Vagina (tissue), 2 donors: ENCODE measurements at regions not wholly inside any gene's neighbourhood (a gene's known extent, or its start where the extent isn't known, plus 50 kb on each side); places are given as distances from the start of the nearest gene placed in this dataset.

Source experiments
- DNase-seq, 2 donors: peaks; one replicate each; pipeline ENCODE4 v3.0.0-alpha.2; 2017; ENCODE audit errors: extremely low spot score in 2 of 2
- H3K27ac ChIP-seq: fragments of 200-600 bp; sonication (generic); one replicate; pipeline ENCODE4 v1.5.1; 2019
- H3K27me3 ChIP-seq: fragments of 200-600 bp; sonication (generic); one replicate; pipeline ENCODE4 v1.5.1; 2019
- H3K36me3 ChIP-seq, 2 donors: fragments of 200-600 bp; sonication (generic); one replicate each; pipeline ENCODE4 v1.5.1; 2017 to 2019
- H3K4me1 ChIP-seq: fragments of 200-600 bp; sonication (generic); one replicate; pipeline ENCODE4 v1.5.1; 2019
- H3K4me3 ChIP-seq, 2 donors: fragments of 200-600 bp; sonication (generic); 1 replicate in 1 of 2; 2 replicates in 1 of 2; pipeline ENCODE4 v1.5.1; 2016 to 2019
- H3K9me3 ChIP-seq: fragments of 200-600 bp; sonication (generic); one replicate; pipeline ENCODE4 v1.5.1; 2019
- POLR2A ChIP-seq, 2 donors: fragments of 450-650 bp; IDR thresholded peaks; one replicate each; pipeline ENCODE4 v1.6.1; 2017; ENCODE audit warnings: antibody characterized with exemption in 2 of 2, mild to moderate bottlenecking in 2 of 2, moderate library complexity in 2 of 2
- POLR2AphosphoS5 ChIP-seq, 2 donors: sonication (generic); formaldehyde crosslinking; IDR thresholded peaks; one replicate each; pipeline ENCODE4 v1.9.0; 2017; ENCODE audit warnings: antibody characterized with exemption in 2 of 2, mild to moderate bottlenecking in 2 of 2, low read depth in 1 of 2; ENCODE audit not compliant: insufficient read depth in 1 of 2
- intact Hi-C: fragments of 100-400 bp; cut with DNase I; formaldehyde crosslinking; loops from one replicate; pipeline ENCODE4 v1.15.1; 2023
- TF ChIP-seq, protein P1 (sequence below), 3 experiments: fragments of 450-650 bp in 2 of 3; fragments of 200-600 bp in 1 of 3; sonication (generic) in 1 of 3; IDR thresholded peaks; one replicate each; pipeline ENCODE4 v1.5.1; 2017 to 2019; ENCODE audit warnings: antibody characterized with exemption in 3 of 3, mild to moderate bottlenecking in 2 of 3, moderate library complexity in 2 of 3

GRCh38 chr20:51249215-51249614, 226.3 kb upstream of the KCNG1 start:
- intact Hi-C loops: no loop called here
- no peak for DNase-seq
- TF ChIP-seq, protein P1, sequence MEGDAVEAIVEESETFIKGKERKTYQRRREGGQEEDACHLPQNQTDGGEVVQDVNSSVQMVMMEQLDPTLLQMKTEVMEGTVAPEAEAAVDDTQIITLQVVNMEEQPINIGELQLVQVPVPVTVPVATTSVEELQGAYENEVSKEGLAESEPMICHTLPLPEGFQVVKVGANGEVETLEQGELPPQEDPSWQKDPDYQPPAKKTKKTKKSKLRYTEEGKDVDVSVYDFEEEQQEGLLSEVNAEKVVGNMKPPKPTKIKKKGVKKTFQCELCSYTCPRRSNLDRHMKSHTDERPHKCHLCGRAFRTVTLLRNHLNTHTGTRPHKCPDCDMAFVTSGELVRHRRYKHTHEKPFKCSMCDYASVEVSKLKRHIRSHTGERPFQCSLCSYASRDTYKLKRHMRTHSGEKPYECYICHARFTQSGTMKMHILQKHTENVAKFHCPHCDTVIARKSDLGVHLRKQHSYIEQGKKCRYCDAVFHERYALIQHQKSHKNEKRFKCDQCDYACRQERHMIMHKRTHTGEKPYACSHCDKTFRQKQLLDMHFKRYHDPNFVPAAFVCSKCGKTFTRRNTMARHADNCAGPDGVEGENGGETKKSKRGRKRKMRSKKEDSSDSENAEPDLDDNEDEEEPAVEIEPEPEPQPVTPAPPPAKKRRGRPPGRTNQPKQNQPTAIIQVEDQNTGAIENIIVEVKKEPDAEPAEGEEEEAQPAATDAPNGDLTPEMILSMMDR (IDR thresholded peaks at IDR 0.05): no peak
- TF ChIP-seq POLR2AphosphoS5 (IDR thresholded peaks at IDR 0.05; ENCODE audit: insufficient read depth in 1 of 2, low read depth in 1 of 2): no peak
- TF ChIP-seq POLR2A (IDR thresholded peaks at IDR 0.05): no peak
- Histone ChIP-seq H3K4me1 (no peaks in the 10 kb centered on the region), H3K9me3 (no peaks in the 10 kb centered on the region), H3K27me3 (no peaks in the 10 kb centered on the region), H3K27ac (no peak overlapping the region), H3K4me3 (no peak overlapping the region), H3K36me3 (no peaks in the 10 kb centered on the region)

DNA sequence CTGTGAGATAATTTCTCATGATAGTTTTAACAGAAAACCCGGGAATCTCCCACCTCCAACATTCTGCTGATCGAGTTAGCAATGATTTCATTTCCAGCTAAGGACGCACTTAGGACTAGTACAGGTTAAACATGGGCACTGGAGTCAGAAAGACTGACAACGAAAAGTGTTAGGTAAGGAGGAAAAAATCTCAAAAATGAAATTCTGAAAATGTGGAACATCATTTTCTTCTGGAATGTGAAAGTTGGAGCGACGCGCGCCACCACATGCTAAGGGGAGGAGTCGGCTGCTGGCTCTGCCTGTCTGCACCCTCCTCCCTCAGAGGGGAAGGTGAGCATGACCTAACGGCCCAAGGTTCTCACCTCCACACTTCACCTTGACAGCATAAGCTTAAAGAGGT, 221.6 kb upstream of the KCNG1 start:
- Histone ChIP-seq H3K27ac (no peak overlapping the region), H3K27me3 (no peaks in the 10 kb centered on the region), H3K9me3 (no peaks in the 10 kb centered on the region), H3K4me1 (no peaks in the 10 kb centered on the region), H3K36me3 (no peaks in the 10 kb centered on the region), H3K4me3 (no peak overlapping the region)
- no peak for DNase-seq
- TF ChIP-seq, protein P1 (IDR thresholded peaks at IDR 0.05): no peak
- TF ChIP-seq POLR2A (IDR thresholded peaks at IDR 0.05): no peak
- no peak for TF ChIP-seq POLR2AphosphoS5 (IDR thresholded peaks at IDR 0.05; ENCODE audit: insufficient read depth in 1 of 2, low read depth in 1 of 2)
- intact Hi-C loops: no loop called here

GRCh38 chr20:51238675-51239305, 215.9 kb upstream of the KCNG1 start:
- Histone ChIP-seq H3K4me3 (no peak overlapping the region), H3K27ac (no peak overlapping the region), H3K27me3 (no peaks in the 10 kb centered on the region), H3K4me1 (no peaks in the 10 kb centered on the region), H3K36me3 (no peaks in the 10 kb centered on the region), H3K9me3 (no peaks in the 10 kb centered on the region)
- DNase-seq: no peak
- TF ChIP-seq, protein P1 (IDR thresholded peaks at IDR 0.05): no peak
- intact Hi-C loops: no loop called here

DNA sequence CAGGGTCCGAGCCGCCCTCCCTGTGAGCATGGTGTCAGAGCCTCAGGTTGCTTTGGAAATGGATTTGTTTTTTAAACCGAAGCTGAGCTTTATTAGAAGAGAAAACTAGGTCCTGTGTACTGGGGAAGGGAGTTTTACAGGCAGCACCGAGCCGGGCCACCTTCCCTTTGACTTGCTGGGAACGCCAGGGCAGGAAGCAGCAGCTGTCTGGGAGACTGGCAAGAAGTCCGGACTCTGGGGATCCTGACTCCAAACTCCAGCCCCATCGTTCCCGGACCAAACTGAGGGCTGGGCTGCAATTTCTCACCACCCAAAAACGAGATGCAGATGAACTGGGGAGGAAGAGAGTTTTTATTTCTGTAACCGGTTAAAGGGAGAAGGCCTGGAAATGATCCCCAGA, 214.9 kb upstream of the KCNG1 start:
- H3K36me3 ChIP-seq: no peaks in the 10 kb centered on the region
- H3K27me3 ChIP-seq: no peaks in the 10 kb centered on the region
- H3K4me3 ChIP-seq: no peak overlapping the region
- DNase-seq: no peak
- intact Hi-C loops: no loop called here
- H3K9me3 ChIP-seq: no peaks in the 10 kb centered on the region
- H3K27ac ChIP-seq: no peak overlapping the region
- no peaks in the 10 kb centered on the region for H3K4me1 ChIP-seq
- TF ChIP-seq POLR2A (IDR thresholded peaks at IDR 0.05) (no peak), POLR2AphosphoS5 (IDR thresholded peaks at IDR 0.05; ENCODE audit: insufficient read depth in 1 of 2, low read depth in 1 of 2) (no peak)
- TF ChIP-seq, protein P1 (IDR thresholded peaks at IDR 0.05): no peak

- H3K27ac ChIP-seq: no peak overlapping the region
- no peaks in the 10 kb centered on the region for H3K36me3 ChIP-seq
- no peak overlapping the region for H3K4me3 ChIP-seq
- H3K9me3 ChIP-seq: no peaks in the 10 kb centered on the region
- TF ChIP-seq POLR2AphosphoS5 (IDR thresholded peaks at IDR 0.05; ENCODE audit: insufficient read depth in 1 of 2, low read depth in 1 of 2) (no peak), POLR2A (IDR thresholded peaks at IDR 0.05) (no peak)
- TF ChIP-seq, protein P1 (IDR thresholded peaks at IDR 0.05): no peak
- no peaks in the 10 kb centered on the region for H3K4me1 ChIP-seq
- no peaks in the 10 kb centered on the region for H3K27me3 ChIP-seq
- no peak for DNase-seq
- intact Hi-C loops: no loop called here
These were observed 214.4 kb upstream of the KCNG1 start for GRCh38 chr20:51237278-51237677.
